ENCODE measurements at regions not wholly inside any gene's neighbourhood (a gene's known extent, or its start where the extent isn't known, plus 50 kb on each side); places are given as distances from the start of the nearest gene placed in this dataset.

DNA sequence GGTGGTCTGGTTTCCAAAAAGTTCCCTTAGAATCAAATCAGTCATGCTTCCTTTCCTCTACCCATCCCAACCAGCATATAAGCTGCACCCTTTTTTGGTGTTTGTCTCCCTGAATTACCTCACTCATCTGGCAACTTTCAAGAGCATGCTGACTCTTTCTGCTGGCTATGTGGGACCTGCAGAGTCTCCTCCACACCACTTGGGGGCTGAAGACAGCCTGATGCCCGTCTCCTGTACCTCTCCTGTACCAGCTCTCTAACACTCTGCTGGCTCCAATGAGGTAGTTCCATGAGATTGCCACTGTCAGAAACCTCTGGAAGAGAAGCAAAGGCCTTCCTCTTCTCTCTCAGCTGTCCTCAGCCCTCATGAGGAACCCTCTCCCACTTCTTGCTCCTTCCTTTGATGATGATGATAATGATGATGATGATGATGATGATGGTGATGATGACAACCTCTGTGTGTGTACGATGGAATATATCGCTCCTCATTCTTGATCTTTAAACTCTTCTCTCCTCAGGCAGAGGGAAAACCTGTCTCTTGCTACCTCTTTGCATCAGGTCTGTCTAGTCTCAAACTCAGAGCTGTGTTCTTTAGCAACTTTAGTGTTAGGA, 257.5 kb downstream of the ZNF621 start:
- Mint-ChIP-seq H3K36me3 (no peaks in the 10 kb centered on the region), H3K9me3 (no peaks in the 10 kb centered on the region), H3K4me3 (no peak overlapping the region), H3K27ac (no peak overlapping the region), H3K27me3 (peaks cover 7 to 38% of the 10 kb centered on the region in 2 donors), H3K4me1 (ENCODE audit: low read depth in 2 of 2) (no peaks in the 10 kb centered on the region)
- no peak for DNase-seq (ENCODE audit: low spot score)
- ATAC-seq = no peak

DNA sequence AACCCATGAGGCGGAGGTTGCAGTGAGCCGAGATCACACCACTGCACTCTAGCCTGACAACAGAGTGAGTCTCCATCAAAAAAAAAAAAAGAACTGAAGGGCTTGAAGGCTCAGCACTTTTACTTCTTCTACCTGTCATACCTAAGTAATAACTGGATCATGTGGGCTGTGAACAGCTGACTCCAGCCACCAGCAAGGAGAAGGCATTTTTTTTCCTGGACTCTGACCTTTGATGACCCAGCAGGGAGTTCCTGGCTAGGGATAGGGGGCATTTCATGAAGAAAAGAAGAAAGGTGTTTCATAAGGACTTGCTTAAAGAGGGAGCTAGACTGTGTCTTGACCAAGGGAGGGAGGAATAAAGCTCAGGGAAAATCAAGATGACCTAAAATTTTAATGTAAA, 266.0 kb downstream of the ZNF621 start:
- no peak for DNase-seq (ENCODE audit: low spot score)
- Mint-ChIP-seq H3K27ac (no peak overlapping the region), H3K4me3 (no peak overlapping the region), H3K9me3 (peaks cover 3% of the 10 kb centered on the region), H3K4me1 (ENCODE audit: low read depth in 2 of 2) (no peaks in the 10 kb centered on the region), H3K36me3 (no peaks in the 10 kb centered on the region), H3K27me3 (peaks cover 12 to 44% of the 10 kb centered on the region in 2 donors)
- no peak for ATAC-seq

DNA sequence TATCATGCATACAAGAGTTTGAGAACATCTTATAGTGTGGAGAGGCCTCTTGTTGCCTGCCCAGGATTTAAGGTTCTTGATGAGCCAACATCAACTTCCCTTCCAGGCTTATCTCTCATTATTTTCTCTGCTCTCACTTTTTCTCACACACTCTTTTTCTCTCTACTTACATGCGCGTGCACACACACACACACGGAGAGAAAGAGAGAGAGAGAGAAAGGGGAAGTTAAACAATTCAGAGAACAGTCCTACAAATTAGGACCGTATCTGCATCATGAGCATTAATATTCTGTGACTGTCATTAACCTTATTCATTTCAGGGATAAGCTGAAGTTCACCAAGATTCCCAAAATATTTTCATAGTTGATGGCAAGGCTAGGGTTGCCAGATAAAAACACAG, 269.0 kb downstream of the ZNF621 start:
- ATAC-seq = no peak

DNA sequence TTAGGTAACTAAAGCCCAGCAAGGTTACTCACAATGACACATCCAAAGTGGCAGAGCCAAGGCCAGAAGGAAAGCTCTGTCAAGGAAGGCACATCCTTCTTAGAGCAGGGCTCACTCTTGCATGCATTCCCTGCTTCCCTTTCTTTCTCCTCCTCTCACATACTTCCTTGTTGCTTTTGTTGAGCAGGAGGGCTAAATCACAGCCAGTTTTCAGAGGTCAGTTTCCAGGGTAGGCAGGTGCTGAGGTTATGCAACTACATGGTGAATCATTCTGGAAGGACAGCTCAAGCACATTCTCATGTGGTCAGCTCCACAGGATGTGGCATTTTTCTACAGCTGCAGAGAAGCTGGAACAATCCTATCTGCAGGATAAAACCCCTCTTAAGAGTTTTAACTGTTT, 275.6 kb downstream of the ZNF621 start:
- Mint-ChIP-seq H3K27ac (no peak overlapping the region), H3K36me3 (no peaks in the 10 kb centered on the region), H3K27me3 (peaks cover 4 to 12% of the 10 kb centered on the region in 2 donors), H3K4me1 (ENCODE audit: low read depth in 2 of 2) (peaks cover 0 to 9% of the 10 kb centered on the region in 2 donors), H3K9me3 (peaks cover 7% of the 10 kb centered on the region), H3K4me3 (no peak overlapping the region)
- no peak for DNase-seq (ENCODE audit: low spot score)
- ATAC-seq = peak in 1 of 2 donors; percentile 67

More for the DNA sequence above, 269.0 kb downstream of the ZNF621 start:
- Mint-ChIP-seq H3K36me3 (no peaks in the 10 kb centered on the region), H3K27ac (no peak overlapping the region), H3K9me3 (peaks cover 3% of the 10 kb centered on the region), H3K27me3 (peaks cover 12 to 32% of the 10 kb centered on the region in 2 donors), H3K4me3 (no peak overlapping the region), H3K4me1 (ENCODE audit: low read depth in 2 of 2) (no peaks in the 10 kb centered on the region)
- DNase-seq (ENCODE audit: low spot score) = no peak

- DNase-seq (ENCODE audit: low spot score) (no peak), ATAC-seq (no peak)
- peaks cover 4 to 21% of the 10 kb centered on the region in 2 donors for H3K27me3 Mint-ChIP-seq
- no peak overlapping the region for H3K27ac Mint-ChIP-seq
- H3K4me3 Mint-ChIP-seq = no peak overlapping the region
- H3K9me3 Mint-ChIP-seq = peaks cover 7% of the 10 kb centered on the region
- H3K4me1 Mint-ChIP-seq (ENCODE audit: low read depth in 2 of 2) = peaks cover 0 to 9% of the 10 kb centered on the region in 2 donors
- H3K36me3 Mint-ChIP-seq = no peaks in the 10 kb centered on the region
These were observed 276.6 kb downstream of the ZNF621 start for GRCh38 chr3:40801284-40801741.

GRCh38 chr3:40803311-40803710, 278.6 kb downstream of the ZNF621 start:
- H3K4me3 Mint-ChIP-seq = no peak overlapping the region

GRCh38 chr3:40805456-40805855, 280.7 kb downstream of the ZNF621 start:
- H3K4me1 Mint-ChIP-seq (ENCODE audit: low read depth in 2 of 2) = peaks cover 0 to 6% of the 10 kb centered on the region in 2 donors
- peaks cover 6% of the 10 kb centered on the region for H3K36me3 Mint-ChIP-seq
- no peak overlapping the region for H3K4me3 Mint-ChIP-seq
- no peak for DNase-seq (ENCODE audit: low spot score)
- peaks cover 4 to 38% of the 10 kb centered on the region in 2 donors for H3K27me3 Mint-ChIP-seq
- no peak overlapping the region for H3K27ac Mint-ChIP-seq
- ATAC-seq = no peak
- peaks cover 13% of the 10 kb centered on the region for H3K9me3 Mint-ChIP-seq

More at GRCh38 chr3:40803311-40803710, 278.6 kb downstream of the ZNF621 start:
- peaks cover 4 to 22% of the 10 kb centered on the region in 2 donors for H3K27me3 Mint-ChIP-seq
- H3K4me1 Mint-ChIP-seq (ENCODE audit: low read depth in 2 of 2) = peaks cover 0 to 9% of the 10 kb centered on the region in 2 donors
- no peak for DNase-seq (ENCODE audit: low spot score)
- H3K27ac Mint-ChIP-seq = no peak overlapping the region
- no peak for ATAC-seq
- no peaks in the 10 kb centered on the region for H3K36me3 Mint-ChIP-seq
- peaks cover 7% of the 10 kb centered on the region for H3K9me3 Mint-ChIP-seq

DNA sequence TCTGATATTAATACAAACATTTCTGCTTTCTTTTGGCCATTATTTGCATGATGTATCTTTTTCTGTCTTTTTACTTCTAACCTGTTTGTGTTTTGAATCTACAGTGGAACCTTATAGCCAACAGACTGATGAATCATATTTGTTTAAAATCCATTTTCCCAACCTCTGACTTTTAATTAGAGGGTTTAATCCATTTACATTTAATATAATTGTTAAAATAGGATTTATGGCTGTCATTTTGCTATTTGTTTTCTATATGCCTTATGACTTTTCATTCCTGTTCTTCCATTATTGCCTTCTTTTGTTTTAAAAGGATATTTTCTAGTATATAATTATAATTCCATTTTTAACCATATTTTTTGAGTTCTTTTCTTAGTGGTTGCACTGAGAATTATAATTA, 286.1 kb downstream of the ZNF621 start:
- no peaks in the 10 kb centered on the region for H3K4me1 Mint-ChIP-seq (ENCODE audit: low read depth in 2 of 2)
- no peak overlapping the region for H3K4me3 Mint-ChIP-seq
- DNase-seq (ENCODE audit: low spot score) (no peak), ATAC-seq (no peak)
- peaks cover 14% of the 10 kb centered on the region for H3K9me3 Mint-ChIP-seq
- H3K27ac Mint-ChIP-seq = no peak overlapping the region
- peaks cover 5 to 52% of the 10 kb centered on the region in 2 donors for H3K27me3 Mint-ChIP-seq
- peaks cover 20% of the 10 kb centered on the region for H3K36me3 Mint-ChIP-seq

DNA sequence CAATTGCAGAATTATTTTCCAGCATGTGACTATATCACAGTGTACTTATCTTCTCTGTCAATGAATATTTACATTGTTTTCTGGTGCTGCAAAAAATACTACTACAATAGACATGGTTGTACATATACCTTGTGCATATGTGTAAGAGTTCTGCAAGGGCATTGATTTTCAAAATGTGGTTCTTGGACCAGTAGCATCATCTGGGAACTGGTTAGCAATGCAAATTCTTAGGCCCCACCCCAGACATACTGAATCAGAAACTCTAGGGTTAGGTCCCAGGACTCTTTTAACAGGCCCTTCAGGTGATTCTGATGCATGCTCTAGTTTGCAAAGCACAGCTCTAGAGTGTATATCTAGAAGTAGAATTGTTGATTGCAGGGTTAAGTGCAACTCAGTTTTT, 292.3 kb downstream of the ZNF621 start:
- Mint-ChIP-seq H3K27ac (no peak overlapping the region), H3K4me1 (ENCODE audit: low read depth in 2 of 2) (no peaks in the 10 kb centered on the region), H3K9me3 (peaks cover 4% of the 10 kb centered on the region), H3K27me3 (peaks cover 11 to 26% of the 10 kb centered on the region in 2 donors), H3K36me3 (peaks cover 5% of the 10 kb centered on the region), H3K4me3 (no peak overlapping the region)
- DNase-seq (ENCODE audit: low spot score) (no peak), ATAC-seq (no peak)

- no peaks in the 10 kb centered on the region for H3K4me1 Mint-ChIP-seq (ENCODE audit: low read depth in 2 of 2)
- peaks cover 4% of the 10 kb centered on the region for H3K9me3 Mint-ChIP-seq
- H3K4me3 Mint-ChIP-seq = no peak overlapping the region
- ATAC-seq (no peak), DNase-seq (ENCODE audit: low spot score) (no peak)
- H3K27ac Mint-ChIP-seq = no peak overlapping the region
- no peaks in the 10 kb centered on the region for H3K36me3 Mint-ChIP-seq
- H3K27me3 Mint-ChIP-seq = peaks cover 6 to 9% of the 10 kb centered on the region in 2 donors
These were observed 296.6 kb downstream of the ZNF621 start for GRCh38 chr3:40821315-40821714.

- H3K27ac Mint-ChIP-seq = no peak overlapping the region
- no peak overlapping the region for H3K4me3 Mint-ChIP-seq
- H3K4me1 Mint-ChIP-seq (ENCODE audit: low read depth in 2 of 2) = no peaks in the 10 kb centered on the region
- peaks cover 4% of the 10 kb centered on the region for H3K9me3 Mint-ChIP-seq
- H3K27me3 Mint-ChIP-seq = peaks cover 9 to 28% of the 10 kb centered on the region in 2 donors
- no peak for DNase-seq (ENCODE audit: low spot score)
- ATAC-seq = no peak
- H3K36me3 Mint-ChIP-seq = no peaks in the 10 kb centered on the region
These were observed 302.5 kb downstream of the ZNF621 start for GRCh38 chr3:40827226-40827625.

GRCh38 chr3:40827942-40828688, 303.4 kb downstream of the ZNF621 start:
- Mint-ChIP-seq H3K9me3 (no peaks in the 10 kb centered on the region), H3K4me1 (ENCODE audit: low read depth in 2 of 2) (no peaks in the 10 kb centered on the region), H3K27ac (no peak overlapping the region), H3K27me3 (peaks cover 6 to 35% of the 10 kb centered on the region in 2 donors), H3K36me3 (no peaks in the 10 kb centered on the region), H3K4me3 (no peak overlapping the region)
- ATAC-seq (no peak), DNase-seq (ENCODE audit: low spot score) (no peak)

GRCh38 chr3:40828741-40829415, 304.1 kb downstream of the ZNF621 start:
- no peak for DNase-seq (ENCODE audit: low spot score)
- ATAC-seq = no peak
- Mint-ChIP-seq H3K27ac (no peak overlapping the region), H3K4me3 (no peak overlapping the region), H3K27me3 (peaks cover 6 to 37% of the 10 kb centered on the region in 2 donors), H3K4me1 (ENCODE audit: low read depth in 2 of 2) (no peaks in the 10 kb centered on the region), H3K9me3 (no peaks in the 10 kb centered on the region), H3K36me3 (no peaks in the 10 kb centered on the region)

DNA sequence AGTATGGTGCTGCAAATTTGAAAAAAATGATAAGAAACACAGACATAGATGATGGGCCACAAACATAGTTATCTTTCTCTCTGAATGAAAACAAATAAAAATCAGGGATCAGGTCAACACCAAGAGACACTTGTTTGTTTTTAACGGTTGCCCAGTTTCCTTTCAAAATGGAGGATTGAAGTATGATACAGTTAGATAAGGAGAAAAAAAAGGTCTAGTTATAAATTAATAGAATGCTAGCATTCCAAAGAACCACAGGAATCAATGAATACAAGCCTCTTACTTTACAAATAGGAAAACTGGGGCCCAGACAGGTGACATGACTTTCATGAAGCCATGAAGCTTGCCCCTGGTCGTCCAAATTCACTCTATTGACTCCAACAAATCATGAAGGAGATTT, 305.1 kb downstream of the ZNF621 start:
- H3K27ac Mint-ChIP-seq = no peak overlapping the region
- H3K9me3 Mint-ChIP-seq = no peaks in the 10 kb centered on the region
- H3K36me3 Mint-ChIP-seq = no peaks in the 10 kb centered on the region
- no peak for ATAC-seq
- peaks cover 6 to 37% of the 10 kb centered on the region in 2 donors for H3K27me3 Mint-ChIP-seq
- H3K4me1 Mint-ChIP-seq (ENCODE audit: low read depth in 2 of 2) = no peaks in the 10 kb centered on the region
- H3K4me3 Mint-ChIP-seq = no peak overlapping the region
- no peak for DNase-seq (ENCODE audit: low spot score)

Data from natural killer cell treated with Interleukin-12 subunit alpha and Interleukin-12 subunit beta and Interleukin-15 and Interleukin-18, amount 100 ng/mL, for 72 hours (primary cell).